Vagina (tissue), 2 donors: ENCODE measurements at regions not wholly inside any gene's neighbourhood (a gene's known extent, or its start where the extent isn't known, plus 50 kb on each side); places are given as distances from the start of the nearest gene placed in this dataset.

Experiments used
- DNase-seq, 2 donors: peaks; one replicate each; pipeline ENCODE4 v3.0.0-alpha.2; 2017; ENCODE audit errors: extremely low spot score in 2 of 2
- H3K27ac ChIP-seq: fragments of 200-600 bp; sonication (generic); one replicate; pipeline ENCODE4 v1.5.1; 2019
- H3K27me3 ChIP-seq: fragments of 200-600 bp; sonication (generic); one replicate; pipeline ENCODE4 v1.5.1; 2019
- H3K36me3 ChIP-seq, 2 donors: fragments of 200-600 bp; sonication (generic); one replicate each; pipeline ENCODE4 v1.5.1; 2017 to 2019
- H3K4me1 ChIP-seq: fragments of 200-600 bp; sonication (generic); one replicate; pipeline ENCODE4 v1.5.1; 2019
- H3K4me3 ChIP-seq, 2 donors: fragments of 200-600 bp; sonication (generic); 1 replicate in 1 of 2; 2 replicates in 1 of 2; pipeline ENCODE4 v1.5.1; 2016 to 2019
- H3K9me3 ChIP-seq: fragments of 200-600 bp; sonication (generic); one replicate; pipeline ENCODE4 v1.5.1; 2019
- CTCF ChIP-seq, 3 experiments: fragments of 450-650 bp in 2 of 3; fragments of 200-600 bp in 1 of 3; sonication (generic) in 1 of 3; IDR thresholded peaks; one replicate each; pipeline ENCODE4 v1.5.1; 2017 to 2019; ENCODE audit warnings: antibody characterized with exemption in 3 of 3, mild to moderate bottlenecking in 2 of 3, moderate library complexity in 2 of 3
- POLR2A ChIP-seq, 2 donors: fragments of 450-650 bp; IDR thresholded peaks; one replicate each; pipeline ENCODE4 v1.6.1; 2017; ENCODE audit warnings: antibody characterized with exemption in 2 of 2, mild to moderate bottlenecking in 2 of 2, moderate library complexity in 2 of 2
- POLR2AphosphoS5 ChIP-seq, 2 donors: sonication (generic); formaldehyde crosslinking; IDR thresholded peaks; one replicate each; pipeline ENCODE4 v1.9.0; 2017; ENCODE audit warnings: antibody characterized with exemption in 2 of 2, mild to moderate bottlenecking in 2 of 2, low read depth in 1 of 2; ENCODE audit not compliant: insufficient read depth in 1 of 2
- intact Hi-C: fragments of 100-400 bp; cut with DNase I; formaldehyde crosslinking; loops from one replicate; pipeline ENCODE4 v1.15.1; 2023

- intact Hi-C loops = no loop called here
- no peak for TF ChIP-seq CTCF (IDR thresholded peaks at IDR 0.05)
- TF ChIP-seq POLR2AphosphoS5 (IDR thresholded peaks at IDR 0.05; ENCODE audit: insufficient read depth in 1 of 2, low read depth in 1 of 2) = no peak
- no peak for TF ChIP-seq POLR2A (IDR thresholded peaks at IDR 0.05)
- Histone ChIP-seq H3K36me3 (no peaks in the 10 kb centered on the region), H3K27ac (no peak overlapping the region), H3K9me3 (no peaks in the 10 kb centered on the region), H3K27me3 (no peaks in the 10 kb centered on the region), H3K4me3 (no peak overlapping the region), H3K4me1 (no peaks in the 10 kb centered on the region)
- no peak for DNase-seq
These were observed 430.0 kb downstream of the TYW1 start for GRCh38 chr7:67426654-67427053.

- intact Hi-C loops = no loop called here
- H3K36me3 ChIP-seq = no peaks in the 10 kb centered on the region
- no peaks in the 10 kb centered on the region for H3K27me3 ChIP-seq
- DNase-seq = no peak
- no peak overlapping the region for H3K4me3 ChIP-seq
- no peak for TF ChIP-seq CTCF (IDR thresholded peaks at IDR 0.05)
- TF ChIP-seq POLR2A (IDR thresholded peaks at IDR 0.05) = no peak
- no peak for TF ChIP-seq POLR2AphosphoS5 (IDR thresholded peaks at IDR 0.05; ENCODE audit: insufficient read depth in 1 of 2, low read depth in 1 of 2)
- no peaks in the 10 kb centered on the region for H3K4me1 ChIP-seq
- H3K9me3 ChIP-seq = no peaks in the 10 kb centered on the region
- H3K27ac ChIP-seq = no peak overlapping the region
These were observed 433.1 kb downstream of the TYW1 start for GRCh38 chr7:67429735-67430134.

- H3K9me3 ChIP-seq = no peaks in the 10 kb centered on the region
- intact Hi-C loops = no loop called here
- H3K27ac ChIP-seq = no peak overlapping the region
- H3K4me1 ChIP-seq = no peaks in the 10 kb centered on the region
- no peak for DNase-seq
- no peaks in the 10 kb centered on the region for H3K36me3 ChIP-seq
- no peaks in the 10 kb centered on the region for H3K27me3 ChIP-seq
- no peak for TF ChIP-seq POLR2AphosphoS5 (IDR thresholded peaks at IDR 0.05; ENCODE audit: insufficient read depth in 1 of 2, low read depth in 1 of 2)
- TF ChIP-seq CTCF (IDR thresholded peaks at IDR 0.05) = no peak
- TF ChIP-seq POLR2A (IDR thresholded peaks at IDR 0.05) = no peak
- no peak overlapping the region for H3K4me3 ChIP-seq
These were observed 436.1 kb downstream of the TYW1 start for GRCh38 chr7:67432536-67433234.

- TF ChIP-seq POLR2AphosphoS5 (IDR thresholded peaks at IDR 0.05; ENCODE audit: insufficient read depth in 1 of 2, low read depth in 1 of 2) (no peak), CTCF (IDR thresholded peaks at IDR 0.05) (no peak), POLR2A (IDR thresholded peaks at IDR 0.05) (no peak)
- H3K36me3 ChIP-seq = no peaks in the 10 kb centered on the region
- no peaks in the 10 kb centered on the region for H3K9me3 ChIP-seq
- no peak overlapping the region for H3K4me3 ChIP-seq
- no peak overlapping the region for H3K27ac ChIP-seq
- H3K4me1 ChIP-seq = no peaks in the 10 kb centered on the region
- H3K27me3 ChIP-seq = no peaks in the 10 kb centered on the region
- no peak for DNase-seq
- intact Hi-C loops = loop anchor here (5.0 kb wide), 1 partner anchor 824 kb away; no protein-coding TSS in a partner anchor
These were observed 439.4 kb downstream of the TYW1 start for GRCh38 chr7:67435894-67436535.
